ENCODE measurements at regions not wholly inside any gene's neighbourhood (a gene's known extent, or its start where the extent isn't known, plus 50 kb on each side); places are given as distances from the start of the nearest gene placed in this dataset.

- Histone ChIP-seq H3K4me3 (ENCODE audit: insufficient read depth, low read depth, low read length) (no peak overlapping the region), H3K27me3 (ENCODE audit: control insufficient read depth, insufficient read depth, low read length) (no peaks in the 10 kb centered on the region), H2AK9ac (replicated peaks; ENCODE audit: low read depth, low read length, poor library complexity) (no peak overlapping the region), H2BK120ac (ENCODE audit: low read depth, low read length) (no peak overlapping the region), H3K9me3 (ENCODE audit: control insufficient read depth, insufficient read depth, low read length) (no peaks in the 10 kb centered on the region), H3K4ac (ENCODE audit: low read depth, low read length) (no peak overlapping the region), H2AK5ac (ENCODE audit: low read depth, low read length) (no peak overlapping the region), H4K5ac (ENCODE audit: low read depth, low read length) (no peak overlapping the region), H2AFZ (replicated peaks; ENCODE audit: low read length, poor library complexity) (no peak overlapping the region), H3K27ac (ENCODE audit: insufficient read depth, low read length) (no peak overlapping the region), H2BK5ac (ENCODE audit: low read depth, low read length, poor library complexity, severe bottlenecking) (no peak overlapping the region), H3K18ac (ENCODE audit: low read depth, low read length) (no peak overlapping the region), H3K9me1 (ENCODE audit: insufficient read depth, low read length) (no peaks in the 10 kb centered on the region), H3K56ac (ENCODE audit: extremely low read depth, insufficient read depth, low read length) (no peak overlapping the region), H2BK15ac (ENCODE audit: low read depth, low read length) (no peak overlapping the region), H3K9ac (ENCODE audit: low read depth, low read length) (no peak overlapping the region), H4K20me1 (ENCODE audit: insufficient read depth, low read length) (no peaks in the 10 kb centered on the region), H3K23ac (ENCODE audit: low read depth, low read length) (no peak overlapping the region), H3K79me1 (ENCODE audit: low read depth in 1 of 2, low read length in 2 of 2) (no peaks in the 10 kb centered on the region), H3K36me3 (ENCODE audit: control insufficient read depth, insufficient read depth, low read length) (no peaks in the 10 kb centered on the region), H2BK20ac (ENCODE audit: low read depth, low read length) (no peak overlapping the region), H3K4me1 (ENCODE audit: control insufficient read depth, insufficient read depth, low read length) (peaks cover 2% of the 10 kb centered on the region; the same call in 1 of the 2 replicates), H3K4me2 (ENCODE audit: low read depth, low read length) (no peak overlapping the region), H4K8ac (ENCODE audit: low read depth in 2 of 2, low read length in 2 of 2) (no peak overlapping the region), H3K14ac (replicated peaks; ENCODE audit: low read depth, low read length) (no peak overlapping the region), H4K91ac (ENCODE audit: insufficient read depth, low read depth, low read length) (no peak overlapping the region)
- ATAC-seq (ENCODE audit: low read depth) (no peak), DNase-seq (no peak)
- in situ Hi-C loops (cut with MboI; ENCODE audit: low sequenced_read_pairs) (no loop called here), dilution Hi-C loops (cut with HindIII; ENCODE audit: low sequenced_read_pairs, unreplicated experiment) (no loop called here), intact Hi-C loops (cut with micrococcal nuclease) (no loop called here)
- ChIA-PET POLR2A (ENCODE audit: unreplicated experiment) (no interaction called here), CTCF (interaction anchor here (0.8 kb wide), 1 partner anchor 32 kb away, joined by 3 read pairs; no protein-coding TSS in a partner anchor)
- BruUV-seq (replicated peaks): no TSS peak
- no CpG with 5 or more reads among the region's 1 CpG for WGBS, 2 experiments (ENCODE audit: extremely low coverage in 2 of 2, insufficient read length in 1 of 2)
- TF ChIP-seq, protein P1, sequence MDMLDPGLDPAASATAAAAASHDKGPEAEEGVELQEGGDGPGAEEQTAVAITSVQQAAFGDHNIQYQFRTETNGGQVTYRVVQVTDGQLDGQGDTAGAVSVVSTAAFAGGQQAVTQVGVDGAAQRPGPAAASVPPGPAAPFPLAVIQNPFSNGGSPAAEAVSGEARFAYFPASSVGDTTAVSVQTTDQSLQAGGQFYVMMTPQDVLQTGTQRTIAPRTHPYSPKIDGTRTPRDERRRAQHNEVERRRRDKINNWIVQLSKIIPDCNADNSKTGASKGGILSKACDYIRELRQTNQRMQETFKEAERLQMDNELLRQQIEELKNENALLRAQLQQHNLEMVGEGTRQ (IDR thresholded peaks at IDR 0.05; ENCODE audit: low read depth, low read length): no peak
- TF ChIP-seq POLR2A (IDR thresholded peaks at IDR 0.05; ENCODE audit: low read depth, low read length) (no peak), RAD21 (IDR thresholded peaks at IDR 0.05; ENCODE audit: low read length) (no peak)
These were observed 558.2 kb downstream of the FLRT2 start for GRCh38 chr14:86088156-86088555.

All from IMR-90 (cell line).